ENCODE measurements at regions not wholly inside any gene's neighbourhood (a gene's known extent, or its start where the extent isn't known, plus 50 kb on each side); places are given as distances from the start of the nearest gene placed in this dataset.
"Not testable (repeated sequence)": the region's sequence is repeated elsewhere in the genome, so short reads cannot be mapped to it uniquely, and the experiment has no call there.

GRCh38 chr11:109677231-109677630, 255.2 kb downstream of the C11orf87 start:
- DNase-seq, result no peak

GRCh38 chr11:109677876-109678275, 255.9 kb downstream of the C11orf87 start:
- DNase-seq, result no peak

DNA sequence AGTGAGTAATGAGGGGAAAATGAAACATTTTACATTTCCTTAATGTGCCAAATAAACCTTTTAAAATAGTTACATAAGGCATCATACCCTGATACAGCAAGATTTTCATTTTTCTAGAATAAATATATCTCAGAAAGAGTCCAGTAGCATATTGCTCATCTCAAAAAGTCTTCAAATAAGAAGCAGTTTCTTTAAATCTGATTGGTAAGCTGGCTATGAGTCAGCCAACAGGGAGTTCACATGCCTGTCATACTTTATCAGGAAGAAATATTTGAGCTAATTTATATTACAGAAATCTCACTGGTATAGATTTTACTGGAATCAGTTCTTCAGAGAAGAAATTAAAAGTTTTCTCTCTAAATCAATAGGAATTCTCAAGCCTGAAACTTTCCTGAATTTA, 258.1 kb downstream of the C11orf87 start:
- DNase-seq, result no peak

DNA sequence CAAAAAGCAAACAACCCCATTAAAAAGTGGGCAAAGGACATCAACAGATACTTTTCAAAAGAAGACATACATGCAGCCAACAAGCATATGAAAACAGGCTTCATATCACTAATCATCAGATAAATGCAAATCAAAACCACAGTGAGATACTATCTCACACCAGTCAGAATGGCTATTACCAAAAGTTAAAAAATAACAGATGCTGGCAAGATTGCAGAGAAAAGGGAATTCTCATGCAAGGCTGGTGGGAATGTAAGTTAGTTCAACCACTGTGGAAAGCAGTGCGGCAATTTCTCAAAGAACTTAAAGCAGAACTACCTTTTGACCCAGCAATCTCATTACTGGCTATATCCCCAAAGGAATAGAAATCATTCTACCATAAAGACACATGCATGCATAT, 260.8 kb downstream of the C11orf87 start:
- not testable (repeated sequence) for DNase-seq

- DNase-seq, result no peak
These were observed 273.7 kb downstream of the C11orf87 start for GRCh38 chr11:109695696-109696095.

DNA sequence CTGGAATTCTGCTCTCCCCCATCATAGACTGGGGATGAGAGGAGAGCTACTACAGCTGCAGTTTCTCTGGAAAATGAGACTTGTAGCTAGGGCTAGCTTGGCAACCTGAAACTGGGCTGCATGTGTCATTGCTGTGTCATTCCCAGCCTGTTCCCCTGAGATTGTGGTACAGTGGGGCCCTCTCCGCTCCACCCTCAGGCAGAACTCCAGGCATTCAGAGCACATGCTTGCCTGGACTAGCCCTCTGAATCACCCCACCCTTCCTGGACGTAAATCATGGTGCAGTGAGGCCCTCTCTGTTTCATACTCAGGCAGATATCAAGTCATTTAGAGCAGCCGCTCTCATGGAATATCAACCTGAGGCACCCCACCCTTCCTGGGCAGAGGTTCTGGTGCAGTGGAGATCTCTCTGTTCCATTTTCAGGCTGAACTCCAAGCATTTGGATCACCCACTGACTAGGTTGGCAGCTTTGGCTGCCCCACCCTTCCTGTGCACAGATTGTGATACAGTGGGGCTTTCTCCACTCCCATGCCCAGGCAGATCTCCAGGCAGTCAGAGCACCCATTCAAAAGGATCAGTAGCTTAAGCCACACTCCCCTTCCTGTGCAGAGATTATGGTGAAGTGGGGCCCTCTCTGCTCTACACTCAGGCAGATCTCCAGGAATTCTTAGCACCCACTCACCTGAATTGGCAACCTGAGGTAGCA, 274.4 kb downstream of the C11orf87 start:
- DNase-seq, result no peak

GRCh38 chr11:109697140-109697843, 275.3 kb downstream of the C11orf87 start:
- DNase-seq, result no peak

DNA sequence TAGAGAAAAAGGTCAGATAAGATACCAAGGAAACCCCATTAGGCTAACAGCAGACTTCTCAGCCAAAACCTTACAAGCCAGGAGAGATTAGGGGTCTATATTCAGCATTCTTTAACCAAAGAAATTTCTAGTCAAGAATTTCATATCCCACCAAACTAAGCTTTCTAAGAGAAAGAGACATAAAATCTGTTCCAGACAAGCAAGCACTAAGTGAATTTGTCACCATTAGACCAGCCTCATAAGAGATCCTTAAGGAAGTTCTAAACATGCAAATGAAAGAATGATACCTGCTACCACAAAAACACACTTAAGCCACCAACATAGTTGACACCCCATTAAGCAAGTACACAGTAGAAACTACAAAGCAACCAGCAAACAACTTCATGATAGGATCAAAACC, 276.2 kb downstream of the C11orf87 start:
- DNase-seq, result no peak

- DNase-seq, result no peak
These were observed 282.4 kb downstream of the C11orf87 start for GRCh38 chr11:109704432-109704831.

DNA sequence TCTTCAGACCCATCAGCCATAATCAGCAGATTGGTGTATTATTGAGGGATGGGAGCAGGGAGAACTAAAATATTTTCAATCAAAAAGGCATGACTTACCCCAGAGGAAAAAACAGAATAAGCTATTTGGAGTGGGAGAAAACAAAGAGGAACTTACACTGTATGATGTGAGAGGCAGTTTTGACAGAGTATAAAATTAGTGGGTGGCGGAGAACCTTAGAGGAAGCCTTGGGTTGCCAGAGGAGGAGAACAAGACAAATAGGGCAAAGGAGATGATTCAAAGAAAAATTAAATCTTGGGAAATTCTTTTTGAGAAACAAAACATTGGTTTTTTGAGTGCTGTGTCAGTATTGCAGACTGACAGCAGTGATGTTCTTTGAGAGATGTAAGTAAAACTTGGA, 285.0 kb downstream of the C11orf87 start:
- no peak for DNase-seq

DNA sequence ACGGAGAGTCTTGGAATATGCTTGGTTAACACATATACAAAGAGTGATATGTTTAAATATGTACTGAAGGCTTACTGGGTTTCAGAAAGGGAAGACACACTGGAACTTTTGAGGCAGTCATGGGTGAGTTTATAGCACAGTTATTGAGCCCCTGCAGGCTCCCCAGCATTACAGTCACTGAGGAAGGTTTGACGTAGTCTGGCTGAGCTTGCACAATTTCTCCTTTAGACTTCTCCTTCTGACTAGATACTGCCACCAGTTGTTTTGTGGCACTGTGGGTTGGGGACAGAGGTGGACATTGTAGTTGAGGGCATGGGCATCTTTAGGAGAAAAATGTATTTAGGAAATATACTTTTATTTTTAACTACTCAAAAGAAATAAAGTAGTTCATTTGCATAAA, 285.4 kb downstream of the C11orf87 start:
- DNase-seq, result no peak

- DNase-seq, result no peak
These were observed 286.2 kb downstream of the C11orf87 start for GRCh38 chr11:109708184-109708583.

GRCh38 chr11:109714444-109714843, 292.5 kb downstream of the C11orf87 start:
- not testable (repeated sequence) for DNase-seq

GRCh38 chr11:109715424-109715823, 293.4 kb downstream of the C11orf87 start:
- DNase-seq, result not testable (repeated sequence)

- DNase-seq, result no peak
These were observed 304.1 kb downstream of the C11orf87 start for GRCh38 chr11:109726061-109726460.

GRCh38 chr11:109728056-109728455, 306.1 kb downstream of the C11orf87 start:
- no peak for DNase-seq

GRCh38 chr11:109729761-109730160, 307.8 kb downstream of the C11orf87 start:
- DNase-seq, result no peak

GRCh38 chr11:109730669-109731068, 308.7 kb downstream of the C11orf87 start:
- no peak for DNase-seq

DNA sequence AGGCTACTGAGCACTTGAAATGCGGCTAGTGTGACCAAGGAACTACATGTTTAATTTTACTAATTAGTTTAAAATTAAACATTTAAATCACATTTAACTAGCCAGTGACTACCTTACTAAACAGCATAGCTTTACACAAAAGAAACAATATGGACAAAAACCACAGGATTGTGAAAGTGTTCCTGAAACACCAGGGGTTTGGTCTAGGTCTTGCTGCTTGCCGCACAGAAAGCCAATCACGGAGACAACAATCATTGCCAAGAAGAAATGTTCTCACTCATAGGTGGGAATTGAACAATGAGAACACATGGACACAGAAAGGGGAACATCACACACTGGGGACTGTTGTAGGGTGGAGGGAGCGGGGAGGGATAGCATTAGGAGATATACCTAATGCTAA, 309.5 kb downstream of the C11orf87 start:
- no peak for DNase-seq

- DNase-seq, result no peak
These were observed 311.3 kb downstream of the C11orf87 start for GRCh38 chr11:109733245-109733644.

GRCh38 chr11:109734566-109734965, 312.6 kb downstream of the C11orf87 start:
- no peak for DNase-seq

DNA sequence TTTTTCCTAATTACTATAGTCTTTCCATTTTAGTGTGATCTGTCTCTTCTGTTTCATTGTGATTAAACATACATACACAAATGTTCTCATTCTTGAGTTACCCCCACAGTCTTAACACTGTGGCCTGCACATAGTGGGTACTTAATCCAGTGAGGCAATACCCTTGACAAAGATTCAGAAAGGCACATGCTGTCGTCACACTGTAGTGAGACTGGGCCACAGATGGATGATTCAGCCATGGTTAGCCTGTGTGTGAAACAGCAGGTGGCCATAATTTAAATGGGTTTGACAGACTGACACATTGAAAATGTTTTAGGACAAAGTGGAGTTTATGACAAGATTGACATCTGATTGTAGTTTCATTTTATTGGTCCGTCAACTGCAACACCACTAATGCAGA, 313.1 kb downstream of the C11orf87 start:
- DNase-seq, result no peak

DNA sequence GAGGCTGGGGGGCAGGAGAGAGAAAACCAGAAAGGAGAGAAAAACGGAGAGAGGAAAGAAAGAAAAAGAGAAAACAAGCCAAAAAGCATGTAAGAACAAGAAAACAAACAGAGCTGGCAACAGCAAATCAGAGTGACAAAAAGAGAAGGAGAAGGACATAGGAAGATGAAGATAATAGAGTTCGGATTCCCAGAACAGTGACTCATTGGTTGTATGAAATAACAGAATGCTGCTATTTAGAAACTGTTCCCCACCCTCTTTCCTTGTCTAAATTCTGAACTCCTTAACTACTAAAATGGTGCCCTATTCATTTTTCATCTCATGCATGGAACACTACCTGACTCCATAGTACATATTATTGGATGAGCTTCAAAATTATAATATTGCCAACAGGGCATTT, 317.4 kb downstream of the C11orf87 start:
- DNase-seq, result no peak

Measured in right lung (tissue), 2 donors.